Nephron progenitor cell (in vitro differentiated cells): ENCODE measurements at regions not wholly inside any gene's neighbourhood (a gene's known extent, or its start where the extent isn't known, plus 50 kb on each side); places are given as distances from the start of the nearest gene placed in this dataset.

ENCODE experiments used
- DNase-seq: peaks from one replicate; pipeline ENCODE4 v3.0.0; 2021
- H3K27ac Mint-ChIP-seq: 2 replicates; pipeline ENCODE4 v1.8.0; 2021; ENCODE audit warnings: mild to moderate bottlenecking, moderate library complexity, mixed read lengths
- H3K27me3 Mint-ChIP-seq: 2 replicates; pipeline ENCODE4 v1.8.0; 2021; ENCODE audit warnings: mild to moderate bottlenecking, low read depth, mixed read lengths; ENCODE audit not compliant: poor library complexity
- H3K36me3 Mint-ChIP-seq: 2 replicates; pipeline ENCODE4 v1.8.0; 2021; ENCODE audit warnings: low read depth, mixed read lengths
- H3K4me1 Mint-ChIP-seq: 2 replicates; pipeline ENCODE4 v1.8.0; 2021; ENCODE audit warnings: mixed read lengths
- H3K4me3 Mint-ChIP-seq: 2 replicates; pipeline ENCODE4 v1.8.0; 2021; ENCODE audit warnings: mild to moderate bottlenecking, moderate library complexity, mixed read lengths
- H3K9me3 Mint-ChIP-seq: 2 replicates; pipeline ENCODE4 v1.8.0; 2021; ENCODE audit warnings: mild to moderate bottlenecking, moderate library complexity, mixed read lengths
- CTCF ChIP-seq: fragments of 200-600 bp; sonication (generic); IDR thresholded peaks from 2 replicates; pipeline ENCODE4 v1.5.0; 2021; ENCODE audit warnings: antibody characterized with exemption

GRCh38 chr7:153413199-153413539 is 639.0 kb upstream of the DPP6 start:
- no peaks in the 10 kb centered on the region for H3K4me1 Mint-ChIP-seq
- H3K27ac Mint-ChIP-seq = no peak overlapping the region
- no peak overlapping the region for H3K4me3 Mint-ChIP-seq
- no peak for DNase-seq
- peaks cover 5% of the 10 kb centered on the region for H3K36me3 Mint-ChIP-seq
- TF ChIP-seq CTCF = no peak
- peaks cover 6% of the 10 kb centered on the region for H3K27me3 Mint-ChIP-seq
- peaks cover 95% of the 10 kb centered on the region for H3K9me3 Mint-ChIP-seq

- Mint-ChIP-seq H3K36me3 (peaks cover 5% of the 10 kb centered on the region), H3K27ac (no peak overlapping the region), H3K9me3 (peaks cover 95% of the 10 kb centered on the region), H3K4me1 (no peaks in the 10 kb centered on the region), H3K27me3 (peaks cover 6% of the 10 kb centered on the region), H3K4me3 (no peak overlapping the region)
- no peak for DNase-seq
- TF ChIP-seq CTCF = no peak
Measured at GRCh38 chr7:153413540-153414287, 638.5 kb upstream of the DPP6 start.

GRCh38 chr7:153414288-153414629 is 637.9 kb upstream of the DPP6 start:
- no peak for TF ChIP-seq CTCF
- peaks cover 6% of the 10 kb centered on the region for H3K27me3 Mint-ChIP-seq
- no peak overlapping the region for H3K27ac Mint-ChIP-seq
- DNase-seq = no peak
- H3K4me3 Mint-ChIP-seq = no peak overlapping the region
- peaks cover 5% of the 10 kb centered on the region for H3K36me3 Mint-ChIP-seq
- peaks cover 95% of the 10 kb centered on the region for H3K9me3 Mint-ChIP-seq
- H3K4me1 Mint-ChIP-seq = no peaks in the 10 kb centered on the region

GRCh38 chr7:153415632-153416031 is 636.6 kb upstream of the DPP6 start:
- peaks cover 91% of the 10 kb centered on the region for H3K9me3 Mint-ChIP-seq
- TF ChIP-seq CTCF = no peak
- H3K36me3 Mint-ChIP-seq = peaks cover 5% of the 10 kb centered on the region
- no peaks in the 10 kb centered on the region for H3K4me1 Mint-ChIP-seq
- H3K4me3 Mint-ChIP-seq = no peak overlapping the region
- DNase-seq = no peak
- H3K27ac Mint-ChIP-seq = no peak overlapping the region
- H3K27me3 Mint-ChIP-seq = peaks cover 6% of the 10 kb centered on the region

GRCh38 chr7:153422291-153423209 is 629.6 kb upstream of the DPP6 start:
- DNase-seq = no peak
- Mint-ChIP-seq H3K27me3 (peaks cover 3% of the 10 kb centered on the region), H3K27ac (no peak overlapping the region), H3K4me1 (no peaks in the 10 kb centered on the region), H3K4me3 (no peak overlapping the region), H3K36me3 (no peaks in the 10 kb centered on the region), H3K9me3 (peaks cover 84% of the 10 kb centered on the region)
- no peak for TF ChIP-seq CTCF
